OCI-LY1 (cell line): ENCODE measurements at regions not wholly inside any gene's neighbourhood (a gene's known extent, or its start where the extent isn't known, plus 50 kb on each side); places are given as distances from the start of the nearest gene placed in this dataset.

Experiments used
- H2AFZ ChIP-seq: fragments of 200-600 bp; sonication (generic), shearing (Covaris generic); 2 replicates; pipeline ENCODE4 v1.6.0; 2014; ENCODE audit warnings: antibody characterized with exemption, mild to moderate bottlenecking, low read length
- H3F3A ChIP-seq: fragments of 200-600 bp; sonication (generic), shearing (Covaris generic); 2 replicates; pipeline ENCODE4 v1.6.0; 2014; ENCODE audit warnings: mild to moderate bottlenecking, antibody characterized with exemption, low read length, moderate library complexity; ENCODE audit not compliant: insufficient read depth
- H3K27ac ChIP-seq: fragments of 200-600 bp; sonication (generic); 2 replicates; pipeline ENCODE4 v1.5.1; 2014; ENCODE audit warnings: low read length, mixed run types, mild to moderate bottlenecking, low read depth; ENCODE audit not compliant: poor library complexity, severe bottlenecking
- H3K27me3 ChIP-seq: fragments of 200-600 bp; sonication (generic); 2 replicates; pipeline ENCODE4 v1.6.0; 2014; ENCODE audit warnings: antibody characterized with exemption, mild to moderate bottlenecking, low read length, moderate library complexity; ENCODE audit not compliant: insufficient read depth
- H3K36me3 ChIP-seq: fragments of 200-600 bp; sonication (generic); 2 replicates; pipeline ENCODE4 v1.6.1; 2014; ENCODE audit warnings: mild to moderate bottlenecking, antibody characterized with exemption, low read length, moderate library complexity, mixed read lengths; ENCODE audit not compliant: insufficient read depth
- H3K4me1 ChIP-seq: fragments of 200-600 bp; sonication (generic); 2 replicates; pipeline ENCODE4 v1.5.1; 2014; ENCODE audit warnings: mild to moderate bottlenecking, low read length, moderate library complexity; ENCODE audit not compliant: insufficient read depth, severe bottlenecking
- H3K4me2 ChIP-seq: fragments of 200-600 bp; sonication (generic), shearing (Covaris generic); 2 replicates; pipeline ENCODE4 v1.6.1; 2014; ENCODE audit warnings: low read length
- H3K4me3 ChIP-seq: fragments of 200-600 bp; sonication (generic); 2 replicates; pipeline ENCODE4 v1.5.1; 2014; ENCODE audit warnings: low read length, low read depth, mild to moderate bottlenecking, mixed read lengths; ENCODE audit not compliant: poor library complexity, severe bottlenecking
- H3K79me2 ChIP-seq: fragments of 200-600 bp; shearing (Covaris generic); 2 replicates; pipeline ENCODE4 v1.6.1; 2016; ENCODE audit warnings: mixed run types, low read length, mixed read lengths; ENCODE audit not compliant: insufficient read depth
- H3K9ac ChIP-seq: fragments of 200-600 bp; sonication (generic), shearing (Covaris generic); 2 replicates; pipeline ENCODE4 v1.6.1; 2014; ENCODE audit warnings: mild to moderate bottlenecking, low read length, mixed read lengths
- H3K9me2 ChIP-seq: fragments of 200-600 bp; sonication (generic), shearing (Covaris generic); 2 replicates; pipeline ENCODE4 v1.6.1; 2014; ENCODE audit warnings: low read depth, mild to moderate bottlenecking, low read length, mixed read lengths
- H3K9me3 ChIP-seq: fragments of 200-600 bp; shearing (Covaris generic); 2 replicates; pipeline ENCODE4 v1.6.1; 2014; ENCODE audit warnings: low read length, mixed read lengths
- H4K20me1 ChIP-seq: fragments of 200-600 bp; sonication (generic), shearing (Covaris generic); 2 replicates; pipeline ENCODE4 v1.6.0; 2016; ENCODE audit warnings: mild to moderate bottlenecking, low read length; ENCODE audit not compliant: insufficient read depth
- EZH2 ChIP-seq: fragments of 200-600 bp; sonication (generic), shearing (Covaris generic); IDR thresholded peaks from 2 replicates; pipeline ENCODE4 v1.8.0; 2017; ENCODE audit warnings: borderline replicate concordance, mixed run types, mild to moderate bottlenecking, antibody characterized with exemption, low read length, moderate library complexity, mixed read lengths
- TF ChIP-seq, protein P1 (sequence below): fragments of 200-600 bp; sonication (generic), shearing (Covaris generic); IDR thresholded peaks from 2 replicates; pipeline ENCODE4 v1.5.1; 2017; ENCODE audit warnings: mild to moderate bottlenecking, antibody characterized with exemption, low read length, moderate library complexity, mixed read lengths

DNA sequence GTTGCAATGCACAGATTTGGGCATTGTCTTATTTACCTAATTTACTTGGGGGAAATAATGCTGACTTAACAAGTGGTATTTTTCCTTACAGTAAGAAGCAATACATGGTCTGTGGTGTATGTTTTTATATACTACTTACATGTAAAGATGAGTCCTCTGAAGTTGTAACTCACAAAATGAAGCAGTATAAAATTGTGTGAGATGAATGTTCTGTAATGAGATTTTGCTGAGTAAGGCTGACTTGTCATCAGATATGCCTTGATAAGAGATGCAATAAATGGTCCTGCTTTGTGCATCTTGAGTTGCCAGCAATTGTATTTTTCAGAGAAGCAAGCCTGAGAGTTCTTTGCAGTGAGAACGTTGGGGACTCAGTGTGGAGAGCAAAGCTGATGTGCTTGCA, 92.2 kb upstream of the GNAQ start:
- Histone ChIP-seq H3K9me3 (no peaks in the 10 kb centered on the region), H4K20me1 (no peaks in the 10 kb centered on the region), H3K9ac (no peak overlapping the region), H3K9me2 (no peaks in the 10 kb centered on the region), H3F3A (no peaks in the 10 kb centered on the region), H3K79me2 (no peaks in the 10 kb centered on the region), H3K4me3 (no peak overlapping the region), H3K4me1 (no peaks in the 10 kb centered on the region), H3K36me3 (no peaks in the 10 kb centered on the region), H3K4me2 (no peak overlapping the region), H3K27me3 (no peaks in the 10 kb centered on the region), H3K27ac (no peak overlapping the region), H2AFZ (no peak overlapping the region)
- TF ChIP-seq, protein P1, sequence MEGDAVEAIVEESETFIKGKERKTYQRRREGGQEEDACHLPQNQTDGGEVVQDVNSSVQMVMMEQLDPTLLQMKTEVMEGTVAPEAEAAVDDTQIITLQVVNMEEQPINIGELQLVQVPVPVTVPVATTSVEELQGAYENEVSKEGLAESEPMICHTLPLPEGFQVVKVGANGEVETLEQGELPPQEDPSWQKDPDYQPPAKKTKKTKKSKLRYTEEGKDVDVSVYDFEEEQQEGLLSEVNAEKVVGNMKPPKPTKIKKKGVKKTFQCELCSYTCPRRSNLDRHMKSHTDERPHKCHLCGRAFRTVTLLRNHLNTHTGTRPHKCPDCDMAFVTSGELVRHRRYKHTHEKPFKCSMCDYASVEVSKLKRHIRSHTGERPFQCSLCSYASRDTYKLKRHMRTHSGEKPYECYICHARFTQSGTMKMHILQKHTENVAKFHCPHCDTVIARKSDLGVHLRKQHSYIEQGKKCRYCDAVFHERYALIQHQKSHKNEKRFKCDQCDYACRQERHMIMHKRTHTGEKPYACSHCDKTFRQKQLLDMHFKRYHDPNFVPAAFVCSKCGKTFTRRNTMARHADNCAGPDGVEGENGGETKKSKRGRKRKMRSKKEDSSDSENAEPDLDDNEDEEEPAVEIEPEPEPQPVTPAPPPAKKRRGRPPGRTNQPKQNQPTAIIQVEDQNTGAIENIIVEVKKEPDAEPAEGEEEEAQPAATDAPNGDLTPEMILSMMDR: no peak
- no peak for TF ChIP-seq EZH2

DNA sequence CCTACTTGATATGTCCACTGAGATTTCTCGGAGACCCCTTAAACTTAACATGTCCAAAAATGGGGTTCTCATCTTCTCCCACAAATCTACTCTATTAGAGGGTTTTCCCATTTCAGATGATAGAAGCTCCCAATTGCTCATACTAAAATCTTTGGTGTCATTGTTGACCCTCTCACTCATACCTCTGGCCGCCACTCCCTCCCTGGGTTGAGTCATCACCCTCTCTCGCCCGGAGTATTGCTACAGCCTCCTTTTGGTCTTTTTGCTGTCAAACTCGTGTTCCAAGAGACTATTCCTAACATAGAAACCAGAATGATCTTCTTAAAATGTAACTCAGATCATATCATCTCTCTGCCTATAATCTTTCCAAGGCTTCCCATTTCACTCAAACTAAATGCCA, 91.0 kb upstream of the GNAQ start:
- H3F3A ChIP-seq: no peaks in the 10 kb centered on the region
- TF ChIP-seq, protein P1: no peak
- no peak for TF ChIP-seq EZH2
- H3K36me3 ChIP-seq: no peaks in the 10 kb centered on the region
- no peak overlapping the region for H3K27ac ChIP-seq
- no peaks in the 10 kb centered on the region for H3K79me2 ChIP-seq
- H3K27me3 ChIP-seq: no peaks in the 10 kb centered on the region
- H2AFZ ChIP-seq: no peak overlapping the region
- H3K9me2 ChIP-seq: no peaks in the 10 kb centered on the region
- H4K20me1 ChIP-seq: no peaks in the 10 kb centered on the region
- no peak overlapping the region for H3K9ac ChIP-seq
- no peaks in the 10 kb centered on the region for H3K4me1 ChIP-seq
- no peak overlapping the region for H3K4me3 ChIP-seq
- no peak overlapping the region for H3K4me2 ChIP-seq
- no peaks in the 10 kb centered on the region for H3K9me3 ChIP-seq

DNA sequence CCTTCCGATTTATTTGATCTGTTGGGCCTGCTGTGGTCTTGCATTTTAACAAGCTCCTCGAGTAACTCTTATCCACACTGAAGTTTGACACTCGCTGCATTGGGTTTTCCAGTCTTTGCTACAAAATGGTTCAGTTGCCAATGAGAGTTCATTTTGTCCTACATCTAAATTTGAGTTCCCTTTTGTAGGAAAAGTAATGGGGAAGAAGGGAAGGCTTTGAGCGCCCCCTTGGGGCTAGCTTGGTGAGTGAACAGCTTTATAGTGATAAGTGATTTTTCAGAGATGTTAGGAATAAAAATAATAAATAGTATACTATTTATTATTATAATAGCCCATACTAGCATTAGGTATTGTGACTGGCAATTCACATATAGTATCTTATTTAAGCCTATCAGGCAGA, 89.9 kb upstream of the GNAQ start:
- no peaks in the 10 kb centered on the region for H3K9me3 ChIP-seq
- no peak overlapping the region for H3K9ac ChIP-seq
- H3K79me2 ChIP-seq: no peaks in the 10 kb centered on the region
- H3K27me3 ChIP-seq: no peaks in the 10 kb centered on the region
- no peak overlapping the region for H3K4me2 ChIP-seq
- H2AFZ ChIP-seq: no peak overlapping the region
- no peak overlapping the region for H3K27ac ChIP-seq
- no peaks in the 10 kb centered on the region for H3K9me2 ChIP-seq
- TF ChIP-seq, protein P1: peak; percentile 63
- no peak for TF ChIP-seq EZH2
- H4K20me1 ChIP-seq: no peaks in the 10 kb centered on the region
- H3K36me3 ChIP-seq: no peaks in the 10 kb centered on the region
- no peaks in the 10 kb centered on the region for H3K4me1 ChIP-seq
- H3F3A ChIP-seq: no peaks in the 10 kb centered on the region
- H3K4me3 ChIP-seq: no peak overlapping the region
